CD4-positive, alpha-beta T cell treated with Interleukin-15 for 1 hour (primary cell): ENCODE measurements at regions not wholly inside any gene's neighbourhood (a gene's known extent, or its start where the extent isn't known, plus 50 kb on each side); places are given as distances from the start of the nearest gene placed in this dataset.
"Not testable (repeated sequence)": the region's sequence is repeated elsewhere in the genome, so short reads cannot be mapped to it uniquely, and the experiment has no call there.

Experiments used
- DNase-seq: peaks from one replicate; pipeline ENCODE4 v3.0.0-alpha.2; 2020

- no peak for DNase-seq
Observed at GRCh38 chr9:80679916-80680315, 1009.4 kb downstream of the TLE1 start.

- DNase-seq: no peak
Observed at GRCh38 chr9:80678906-80679305, 1010.4 kb downstream of the TLE1 start.

GRCh38 chr9:80673496-80673895 is 1015.9 kb downstream of the TLE1 start:
- DNase-seq: no peak

GRCh38 chr9:80665479-80665878 is 1023.9 kb downstream of the TLE1 start:
- no peak for DNase-seq

- DNase-seq: no peak
Observed at GRCh38 chr9:80664327-80665210, 1024.8 kb downstream of the TLE1 start.

GRCh38 chr9:80659751-80660150 is 1029.6 kb downstream of the TLE1 start:
- not testable (repeated sequence) for DNase-seq

- DNase-seq: no peak
Observed at GRCh38 chr9:80651044-80651443, 1038.3 kb downstream of the TLE1 start.

GRCh38 chr9:80649496-80649895 is 1039.9 kb downstream of the TLE1 start:
- DNase-seq: no peak

- no peak for DNase-seq
Observed at GRCh38 chr9:80649001-80649420, 1040.3 kb downstream of the TLE1 start.

- no peak for DNase-seq
Observed at GRCh38 chr9:80648336-80648735, 1041.0 kb downstream of the TLE1 start.

GRCh38 chr9:80646211-80646610 is 1043.1 kb downstream of the TLE1 start:
- no peak for DNase-seq

- no peak for DNase-seq
Observed at GRCh38 chr9:80644044-80644443, 1045.3 kb downstream of the TLE1 start.

- no peak for DNase-seq
Observed at GRCh38 chr9:80635065-80635464, 1054.3 kb downstream of the TLE1 start.

GRCh38 chr9:80632041-80632440 is 1057.3 kb downstream of the TLE1 start:
- no peak for DNase-seq

GRCh38 chr9:80622508-80622907 is 1050.7 kb downstream of the TLE4 start:
- DNase-seq: no peak

GRCh38 chr9:80619356-80619755 is 1047.6 kb downstream of the TLE4 start:
- DNase-seq: no peak

- no peak for DNase-seq
Observed at GRCh38 chr9:80615964-80616363, 1044.2 kb downstream of the TLE4 start.

GRCh38 chr9:80605793-80606192 is 1034.0 kb downstream of the TLE4 start:
- DNase-seq: no peak

GRCh38 chr9:80605129-80605528 is 1033.4 kb downstream of the TLE4 start:
- DNase-seq: no peak

- DNase-seq: no peak
Observed at GRCh38 chr9:80602291-80602690, 1030.5 kb downstream of the TLE4 start.

GRCh38 chr9:80596579-80596978 is 1024.8 kb downstream of the TLE4 start:
- no peak for DNase-seq

- no peak for DNase-seq
Observed at GRCh38 chr9:80595192-80595591, 1023.4 kb downstream of the TLE4 start.

GRCh38 chr9:80592413-80592812 is 1020.6 kb downstream of the TLE4 start:
- no peak for DNase-seq

GRCh38 chr9:80586786-80587330 is 1015.1 kb downstream of the TLE4 start:
- no peak for DNase-seq

GRCh38 chr9:80571953-80572352 is 1000.2 kb downstream of the TLE4 start:
- DNase-seq: no peak
